Transverse colon (tissue), 1 donor: ENCODE measurements at regions not wholly inside any gene's neighbourhood (a gene's known extent, or its start where the extent isn't known, plus 50 kb on each side); places are given as distances from the start of the nearest gene placed in this dataset.

Source experiments
- EP300 ChIP-seq: sonication (generic); formaldehyde crosslinking; IDR thresholded peaks from one replicate; pipeline ENCODE4 v1.6.1; 2017; ENCODE audit warnings: antibody characterized with exemption, low read depth
- POLR2A ChIP-seq: fragments of 450-650 bp; IDR thresholded peaks from one replicate; pipeline ENCODE4 v1.6.1; 2016; ENCODE audit warnings: antibody characterized with exemption, mild to moderate bottlenecking, moderate library complexity

- TF ChIP-seq EP300 (no peak), POLR2A (no peak)
These were observed 568.2 kb upstream of the ZP4 start for GRCh38 chr1:238458899-238459298.
